Spinal cord (tissue), 9 donors: ENCODE measurements at regions not wholly inside any gene's neighbourhood (a gene's known extent, or its start where the extent isn't known, plus 50 kb on each side); places are given as distances from the start of the nearest gene placed in this dataset.
"Not testable (repeated sequence)": the region's sequence is repeated elsewhere in the genome, so short reads cannot be mapped to it uniquely, and the experiment has no call there.

ENCODE experiments used
- DNase-seq, 6 donors: peaks; one replicate each; pipeline versions ENCODE4 v3.0.0 to v3.0.0-alpha.2; 2013 to 2015; ENCODE audit warnings: low spot score in 6 of 6, low read depth in 4 of 6
- H3K27ac ChIP-seq: one replicate; pipeline ENCODE4 v1.5.1; 2013; ENCODE audit warnings: low read depth, low read length, control low read depth
- H3K27me3 ChIP-seq: one replicate; pipeline ENCODE4 v1.6.1; 2013; ENCODE audit warnings: low read length; ENCODE audit not compliant: control insufficient read depth, insufficient read depth
- H3K36me3 ChIP-seq: one replicate; pipeline ENCODE4 v1.6.1; 2013; ENCODE audit warnings: low read length; ENCODE audit not compliant: control insufficient read depth, insufficient read depth
- H3K4me1 ChIP-seq: one replicate; pipeline ENCODE4 v1.6.1; 2013; ENCODE audit warnings: low read length; ENCODE audit not compliant: control insufficient read depth, insufficient read depth
- H3K4me3 ChIP-seq: one replicate; pipeline ENCODE4 v1.5.1; 2013; ENCODE audit warnings: low read depth, low read length, control low read depth
- H3K9me3 ChIP-seq: one replicate; pipeline ENCODE4 v1.6.1; 2013; ENCODE audit warnings: low read length; ENCODE audit not compliant: control insufficient read depth, insufficient read depth
- WGBS: methylation state at CpG from one replicate; pipeline ENCODE4 v1.1.5; 2013; ENCODE audit warnings: missing lambda C conversion rate; ENCODE audit not compliant: insufficient coverage; 5-methylcytosine and 5-hydroxymethylcytosine counted together
- donor health status: healthy.

- whole genome bisulfite sequencing: 95% methylated on average over 23 of the region's 25 CpGs
- Histone ChIP-seq H3K36me3 (peaks cover 3% of the 10 kb centered on the region), H3K4me3 (no peak overlapping the region), H3K9me3 (no peaks in the 10 kb centered on the region), H3K27ac (no peak overlapping the region), H3K27me3 (no peaks in the 10 kb centered on the region), H3K4me1 (no peaks in the 10 kb centered on the region)
- no peak for DNase-seq
Observed at GRCh38 chr13:22934744-22935523, 245.8 kb upstream of the SGCG start.

- Histone ChIP-seq H3K4me3 (no peak overlapping the region), H3K9me3 (no peaks in the 10 kb centered on the region), H3K27me3 (no peaks in the 10 kb centered on the region), H3K4me1 (peaks cover 6% of the 10 kb centered on the region), H3K36me3 (peaks cover 3% of the 10 kb centered on the region), H3K27ac (no peak overlapping the region)
- DNase-seq: no peak
- 78% methylated on average over 11 of the region's 11 CpGs for WGBS
Observed at GRCh38 chr13:22936228-22936627, 244.6 kb upstream of the SGCG start.

GRCh38 chr13:22937241-22937640, 243.5 kb upstream of the SGCG start:
- Histone ChIP-seq H3K27me3 (no peaks in the 10 kb centered on the region), H3K9me3 (no peaks in the 10 kb centered on the region), H3K4me3 (no peak overlapping the region), H3K4me1 (peaks cover 6% of the 10 kb centered on the region), H3K36me3 (peaks cover 3% of the 10 kb centered on the region), H3K27ac (no peak overlapping the region)
- DNase-seq: no peak
- 94% methylated on average over 13 of the region's 13 CpGs for WGBS

- peaks cover 3% of the 10 kb centered on the region for H3K36me3 ChIP-seq
- H3K27me3 ChIP-seq: no peaks in the 10 kb centered on the region
- no peak overlapping the region for H3K4me3 ChIP-seq
- WGBS: 77% methylated on average over 4 of the region's 5 CpGs
- no peaks in the 10 kb centered on the region for H3K9me3 ChIP-seq
- no peak for DNase-seq
- H3K27ac ChIP-seq: no peak overlapping the region
- peaks cover 6% of the 10 kb centered on the region for H3K4me1 ChIP-seq
Observed at GRCh38 chr13:22937953-22938352, 242.8 kb upstream of the SGCG start.

GRCh38 chr13:22938576-22938975, 242.2 kb upstream of the SGCG start:
- WGBS: 94% methylated on average over 21 of the region's 22 CpGs
- Histone ChIP-seq H3K4me3 (no peak overlapping the region), H3K27ac (no peak overlapping the region), H3K4me1 (peaks cover 6% of the 10 kb centered on the region), H3K27me3 (no peaks in the 10 kb centered on the region), H3K36me3 (peaks cover 2% of the 10 kb centered on the region), H3K9me3 (no peaks in the 10 kb centered on the region)
- no peak for DNase-seq

GRCh38 chr13:22939157-22939556, 241.6 kb upstream of the SGCG start:
- Histone ChIP-seq H3K4me3 (no peak overlapping the region), H3K27ac (no peak overlapping the region), H3K4me1 (peaks cover 6% of the 10 kb centered on the region), H3K27me3 (no peaks in the 10 kb centered on the region), H3K9me3 (no peaks in the 10 kb centered on the region), H3K36me3 (no peaks in the 10 kb centered on the region)
- DNase-seq: no peak
- 100% methylated on average over 3 of the region's 3 CpGs for WGBS

GRCh38 chr13:22940090-22940710, 240.6 kb upstream of the SGCG start:
- H3K4me1 ChIP-seq: peaks cover 6% of the 10 kb centered on the region

GRCh38 chr13:22940736-22941135, 240.0 kb upstream of the SGCG start:
- Histone ChIP-seq H3K36me3 (no peaks in the 10 kb centered on the region), H3K4me3 (no peak overlapping the region), H3K27ac (no peak overlapping the region), H3K9me3 (no peaks in the 10 kb centered on the region), H3K4me1 (peaks cover 6% of the 10 kb centered on the region), H3K27me3 (no peaks in the 10 kb centered on the region)
- WGBS: 88% methylated on average over 11 of the region's 14 CpGs
- DNase-seq: peak in 1 of 6 donors; percentile 14

More at GRCh38 chr13:22940090-22940710, 240.6 kb upstream of the SGCG start:
- Histone ChIP-seq H3K4me3 (no peak overlapping the region), H3K27ac (no peak overlapping the region), H3K36me3 (no peaks in the 10 kb centered on the region), H3K27me3 (no peaks in the 10 kb centered on the region), H3K9me3 (no peaks in the 10 kb centered on the region)
- no peak for DNase-seq
- WGBS: 93% methylated on average over 10 of the region's 11 CpGs

- 90% methylated on average over 5 of the region's 8 CpGs for WGBS
- H3K4me3 ChIP-seq, H3K4me1 ChIP-seq, H3K9me3 ChIP-seq, H3K27me3 ChIP-seq, H3K27ac ChIP-seq, DNase-seq, H3K36me3 ChIP-seq: not testable (repeated sequence)
Observed at GRCh38 chr13:22941495-22941894, 239.3 kb upstream of the SGCG start.

- WGBS: 87% methylated on average over 13 of the region's 14 CpGs
- H3K4me3 ChIP-seq, DNase-seq, H3K27ac ChIP-seq, H3K4me1 ChIP-seq, H3K9me3 ChIP-seq, H3K36me3 ChIP-seq, H3K27me3 ChIP-seq: not testable (repeated sequence)
Observed at GRCh38 chr13:22942831-22943230, 237.9 kb upstream of the SGCG start.
